ENCODE measurements at regions not wholly inside any gene's neighbourhood (a gene's known extent, or its start where the extent isn't known, plus 50 kb on each side); places are given as distances from the start of the nearest gene placed in this dataset.

- no peak for TF ChIP-seq FOXP2 (optimal IDR thresholded peaks at IDR 0.05; ENCODE audit: control extremely low read depth, extremely low read length, insufficient read depth)
- no peak for TF ChIP-seq POLR2AphosphoS5 (IDR thresholded peaks at IDR 0.05; ENCODE audit: borderline replicate concordance, low read depth, low read length)
Observed at GRCh38 chr18:43883886-43884285, 606.6 kb upstream of the SYT4 start.

Data from SK-N-MC (cell line).